Lower leg skin (tissue), 4 donors: ENCODE measurements at regions not wholly inside any gene's neighbourhood (a gene's known extent, or its start where the extent isn't known, plus 50 kb on each side); places are given as distances from the start of the nearest gene placed in this dataset.

Experiments used
- DNase-seq, 2 donors: peaks; one replicate each; pipeline ENCODE4 v3.0.0-alpha.2; 2019; ENCODE audit warnings: low spot score in 2 of 2
- H3K4me3 ChIP-seq: fragments of 200-600 bp; sonication (generic); 2 replicates; pipeline ENCODE4 v1.5.1; 2017; ENCODE audit warnings: mild to moderate bottlenecking, low read depth; ENCODE audit not compliant: poor library complexity, severe bottlenecking
- POLR2A ChIP-seq, 2 donors: fragments of 450-650 bp; IDR thresholded peaks; one replicate each; pipeline ENCODE4 v1.6.1; 2016 to 2017; ENCODE audit warnings: antibody characterized with exemption in 2 of 2, mild to moderate bottlenecking in 1 of 2, moderate library complexity in 1 of 2
- WGBS, 2 donors: methylation state at CpG; one replicate each; pipeline ENCODE4 v1.1.5; 2018; 5-methylcytosine and 5-hydroxymethylcytosine counted together
- intact Hi-C: fragments of 100-400 bp; cut with DNase I; formaldehyde crosslinking; loops from one replicate; pipeline ENCODE4 v1.15.0; 2023; ENCODE audit warnings: low total_unique reads
- TF ChIP-seq, protein P1 (sequence below), 3 donors: fragments of 450-650 bp; IDR thresholded peaks; one replicate each; pipeline ENCODE4 v1.5.1; 2016; ENCODE audit warnings: antibody characterized with exemption in 3 of 3, mild to moderate bottlenecking in 3 of 3, moderate library complexity in 2 of 3

DNA sequence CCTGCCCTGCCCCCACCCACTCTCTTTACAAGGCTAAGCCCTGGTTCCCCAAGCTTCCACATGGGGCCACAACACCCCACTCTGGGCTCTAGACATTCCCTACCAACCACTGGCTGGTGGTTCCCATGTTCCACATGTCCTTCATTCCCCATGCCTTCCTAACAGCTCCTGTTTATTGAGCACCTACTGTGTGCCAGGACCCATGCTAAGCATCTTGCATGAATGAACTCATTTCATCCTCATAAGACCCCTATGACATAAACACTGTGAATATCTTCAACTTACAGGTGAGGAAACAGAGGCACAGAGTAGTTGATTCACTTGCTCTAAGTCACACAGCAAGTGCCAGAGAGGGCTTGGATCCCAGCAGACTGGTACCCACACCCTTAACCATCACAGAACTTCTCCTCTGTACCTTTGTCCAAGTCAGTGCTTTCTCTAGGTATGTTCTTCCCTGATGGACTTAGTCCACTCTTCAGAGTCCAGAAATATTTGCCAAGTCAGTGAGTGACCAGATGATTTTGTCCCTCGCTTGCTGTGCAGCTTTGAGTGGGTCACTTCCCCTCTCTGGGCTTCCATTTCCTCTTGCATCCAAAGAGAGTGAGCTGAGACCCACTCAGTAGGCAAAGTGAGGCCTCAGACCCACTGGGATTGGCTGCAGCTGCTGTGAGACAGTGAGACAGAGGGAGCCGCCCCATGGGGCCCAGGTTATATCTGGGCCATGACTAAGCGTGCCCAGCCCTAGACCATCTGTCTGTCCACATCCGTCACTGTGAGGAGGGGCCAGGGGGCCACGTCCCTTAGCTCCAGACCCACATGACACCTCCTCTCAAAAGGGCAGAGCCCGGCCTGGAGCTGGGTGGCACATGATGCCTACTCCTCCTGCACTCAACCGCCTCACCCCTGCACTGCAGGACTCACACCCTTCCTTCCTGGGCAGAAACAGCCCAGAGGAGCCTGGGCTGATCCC lies 132.4 kb downstream of the MN1 start:
- WGBS, 2 donors: 42 to 50% methylated on average over 4 to 5 of the region's 7 CpGs
- H3K4me3 ChIP-seq: no peak overlapping the region
- intact Hi-C loops: no loop called here
- no peak for DNase-seq
- no peak for TF ChIP-seq POLR2A (IDR thresholded peaks at IDR 0.05)
- TF ChIP-seq, protein P1, sequence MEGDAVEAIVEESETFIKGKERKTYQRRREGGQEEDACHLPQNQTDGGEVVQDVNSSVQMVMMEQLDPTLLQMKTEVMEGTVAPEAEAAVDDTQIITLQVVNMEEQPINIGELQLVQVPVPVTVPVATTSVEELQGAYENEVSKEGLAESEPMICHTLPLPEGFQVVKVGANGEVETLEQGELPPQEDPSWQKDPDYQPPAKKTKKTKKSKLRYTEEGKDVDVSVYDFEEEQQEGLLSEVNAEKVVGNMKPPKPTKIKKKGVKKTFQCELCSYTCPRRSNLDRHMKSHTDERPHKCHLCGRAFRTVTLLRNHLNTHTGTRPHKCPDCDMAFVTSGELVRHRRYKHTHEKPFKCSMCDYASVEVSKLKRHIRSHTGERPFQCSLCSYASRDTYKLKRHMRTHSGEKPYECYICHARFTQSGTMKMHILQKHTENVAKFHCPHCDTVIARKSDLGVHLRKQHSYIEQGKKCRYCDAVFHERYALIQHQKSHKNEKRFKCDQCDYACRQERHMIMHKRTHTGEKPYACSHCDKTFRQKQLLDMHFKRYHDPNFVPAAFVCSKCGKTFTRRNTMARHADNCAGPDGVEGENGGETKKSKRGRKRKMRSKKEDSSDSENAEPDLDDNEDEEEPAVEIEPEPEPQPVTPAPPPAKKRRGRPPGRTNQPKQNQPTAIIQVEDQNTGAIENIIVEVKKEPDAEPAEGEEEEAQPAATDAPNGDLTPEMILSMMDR (IDR thresholded peaks at IDR 0.05): no peak

GRCh38 chr22:27669798-27670599 lies 131.6 kb downstream of the MN1 start:
- TF ChIP-seq POLR2A (IDR thresholded peaks at IDR 0.05): no peak
- TF ChIP-seq, protein P1 (IDR thresholded peaks at IDR 0.05): no peak
- no peak for DNase-seq
- 42 to 52% methylated on average over 7 to 13 of the region's 13 CpGs for WGBS, 2 donors
- no peak overlapping the region for H3K4me3 ChIP-seq
- intact Hi-C loops: no loop called here

GRCh38 chr22:27670701-27671412 lies 130.7 kb downstream of the MN1 start:
- intact Hi-C loops: no loop called here
- WGBS, 2 donors: 28 to 37% methylated on average over 12 to 16 of the region's 16 CpGs
- no peak overlapping the region for H3K4me3 ChIP-seq
- no peak for TF ChIP-seq POLR2A (IDR thresholded peaks at IDR 0.05)
- TF ChIP-seq, protein P1 (IDR thresholded peaks at IDR 0.05): no peak
- DNase-seq: no peak

DNA sequence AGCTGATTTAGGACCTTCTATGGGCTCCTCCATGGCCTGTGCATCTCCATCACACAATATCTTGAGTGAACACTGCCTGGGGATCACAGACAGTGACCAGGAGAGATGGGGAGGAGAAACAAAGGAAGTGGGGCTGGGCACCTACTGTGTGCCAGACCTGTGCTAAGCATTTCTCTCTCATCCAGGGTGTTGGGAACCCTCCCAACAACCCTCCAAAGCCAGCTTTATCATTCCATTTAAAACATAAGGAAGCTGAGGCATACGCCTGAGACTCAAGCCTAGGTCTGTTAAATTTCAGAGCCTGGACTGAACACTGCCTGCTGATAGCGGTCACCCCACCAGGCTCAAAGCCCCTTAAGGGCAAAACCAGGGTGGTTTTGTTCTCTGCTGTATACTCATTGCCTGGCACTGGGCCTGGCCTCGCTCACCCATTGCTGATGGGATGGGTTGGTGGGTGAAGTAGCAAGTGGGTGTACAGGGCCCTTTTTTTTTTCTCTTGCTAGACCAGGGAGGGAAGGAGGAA lies 130.1 kb downstream of the MN1 start:
- WGBS, 2 donors: 90 to 92% methylated on average over 3 of the region's 3 CpGs
- TF ChIP-seq, protein P1 (IDR thresholded peaks at IDR 0.05): no peak
- no peak for TF ChIP-seq POLR2A (IDR thresholded peaks at IDR 0.05)
- no peak for DNase-seq

DNA sequence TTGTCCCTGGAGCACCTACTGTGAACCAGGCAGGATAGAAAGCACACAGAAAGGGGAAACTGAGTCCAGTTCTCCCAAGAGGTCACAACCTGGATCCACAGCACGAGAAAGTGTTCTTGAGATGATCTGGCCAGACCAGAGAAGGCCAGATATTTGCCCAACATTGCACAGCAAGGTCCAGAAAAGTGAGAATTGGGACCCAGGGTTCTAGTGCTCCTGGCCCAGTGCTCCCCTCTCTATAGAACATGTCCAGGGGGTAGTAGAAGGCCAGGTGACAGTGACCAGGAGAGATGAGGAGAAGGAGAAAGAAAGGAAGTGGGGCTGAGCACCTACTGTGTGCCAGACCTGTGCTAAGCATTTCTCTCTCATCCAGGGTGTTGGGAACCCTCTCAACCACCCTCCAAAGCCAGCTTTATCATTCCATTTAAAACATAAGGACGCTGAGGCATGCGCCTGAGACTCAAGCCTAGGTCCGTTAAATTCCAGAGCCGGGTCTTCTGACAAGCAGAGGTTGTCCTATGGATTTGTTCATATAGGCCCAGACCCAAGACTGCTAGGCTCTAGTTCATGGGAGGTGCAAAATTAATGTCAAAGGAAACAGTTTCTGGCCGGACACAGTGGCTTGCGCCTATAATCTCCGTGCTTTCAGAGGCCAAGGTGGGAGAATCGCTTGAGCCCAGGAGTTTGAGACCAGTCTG lies 128.7 kb downstream of the MN1 start:
- no peak for DNase-seq
- H3K4me3 ChIP-seq: no peak overlapping the region
- WGBS, 2 donors: 91 to 92% methylated on average over 9 of the region's 9 CpGs
- TF ChIP-seq POLR2A (IDR thresholded peaks at IDR 0.05): no peak
- TF ChIP-seq, protein P1 (IDR thresholded peaks at IDR 0.05): no peak
- intact Hi-C loops: no loop called here

More for the DNA sequence above, 130.1 kb downstream of the MN1 start:
- intact Hi-C loops: no loop called here
- H3K4me3 ChIP-seq: no peak overlapping the region
